ENCODE measurements at regions not wholly inside any gene's neighbourhood (a gene's known extent, or its start where the extent isn't known, plus 50 kb on each side); places are given as distances from the start of the nearest gene placed in this dataset.

GRCh38 chr4:108331905-108332632 lies 163.3 kb upstream of the LEF1 start:
- DNase-seq (ENCODE audit: low read depth): no peak

DNA sequence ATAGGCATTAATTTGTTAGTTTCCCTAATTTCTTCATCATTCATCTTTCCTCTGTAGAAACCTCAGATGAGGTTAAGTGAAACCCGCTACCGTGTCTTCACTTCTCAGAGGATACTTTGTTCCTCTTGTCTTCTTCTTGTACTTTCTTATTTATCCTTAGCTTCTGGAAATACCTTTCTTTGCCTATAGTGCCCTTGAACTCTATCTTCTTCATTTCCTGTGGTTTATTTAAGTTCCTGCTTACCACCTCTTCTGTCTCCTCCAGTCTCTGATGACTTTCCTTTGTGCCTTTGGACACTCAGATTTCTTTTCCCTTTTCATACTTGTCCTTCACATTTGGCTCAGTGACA lies 159.6 kb upstream of the LEF1 start:
- DNase-seq (ENCODE audit: low read depth): no peak

DNA sequence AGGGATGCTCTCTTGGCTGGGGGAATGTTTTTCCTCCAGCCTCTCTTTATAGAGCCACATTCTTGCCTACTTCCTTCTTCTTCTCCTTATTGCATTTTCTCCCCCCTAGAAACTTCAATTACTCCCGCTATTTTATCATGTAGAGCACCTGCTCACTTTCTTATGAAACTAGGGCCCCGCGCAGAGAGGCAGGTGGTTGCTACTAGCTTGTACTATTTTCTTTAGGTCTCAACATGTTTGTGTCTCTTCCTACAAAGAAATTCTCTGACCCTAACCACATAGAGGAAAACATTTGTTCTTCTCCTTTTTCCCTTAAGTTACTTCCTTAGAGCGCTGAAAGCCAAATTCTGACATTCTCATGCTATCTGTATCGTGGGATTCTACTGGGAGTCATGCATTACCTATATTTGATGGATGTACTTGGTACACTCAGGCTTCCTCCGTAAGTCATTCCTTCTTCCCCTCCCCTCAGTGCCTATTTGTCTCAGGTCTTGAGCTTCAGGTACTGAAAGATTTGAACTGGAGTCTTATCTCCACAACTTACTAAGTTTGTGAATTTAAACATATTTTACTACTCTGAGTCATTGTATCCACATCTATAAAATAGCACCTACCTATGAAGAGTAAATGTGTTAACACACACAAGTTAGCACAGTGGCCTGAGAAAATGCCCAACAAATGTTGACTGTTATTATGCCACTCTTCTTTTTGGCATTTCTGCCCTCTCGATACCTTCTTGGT lies 159.1 kb upstream of the LEF1 start:
- DNase-seq (ENCODE audit: low read depth): no peak

GRCh38 chr4:108325561-108325960 lies 156.8 kb upstream of the LEF1 start:
- DNase-seq (ENCODE audit: low read depth): no peak

GRCh38 chr4:108324450-108324849 lies 155.7 kb upstream of the LEF1 start:
- no peak for DNase-seq (ENCODE audit: low read depth)

DNA sequence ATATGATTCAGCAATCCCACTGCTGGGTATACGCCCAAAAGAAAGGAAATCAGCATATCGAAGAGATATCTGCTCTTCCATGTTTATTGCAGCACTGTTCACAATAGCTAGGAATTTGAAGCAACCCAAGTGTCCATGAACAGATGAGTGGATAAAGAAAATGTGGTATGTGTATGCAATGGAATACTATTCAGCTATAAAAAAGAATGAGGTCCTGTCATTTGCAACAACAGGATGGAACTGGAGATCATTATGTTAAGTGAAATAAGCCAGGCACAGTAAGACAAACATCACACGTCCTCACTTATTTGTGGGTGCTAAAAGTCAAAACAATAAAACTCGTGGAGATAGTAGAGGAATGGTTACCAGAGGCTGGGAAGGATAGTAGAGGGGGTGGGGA lies 153.8 kb upstream of the LEF1 start:
- DNase-seq (ENCODE audit: low read depth): no peak

GRCh38 chr4:108320061-108320460 lies 151.3 kb upstream of the LEF1 start:
- DNase-seq (ENCODE audit: low read depth): peak; percentile 5

DNA sequence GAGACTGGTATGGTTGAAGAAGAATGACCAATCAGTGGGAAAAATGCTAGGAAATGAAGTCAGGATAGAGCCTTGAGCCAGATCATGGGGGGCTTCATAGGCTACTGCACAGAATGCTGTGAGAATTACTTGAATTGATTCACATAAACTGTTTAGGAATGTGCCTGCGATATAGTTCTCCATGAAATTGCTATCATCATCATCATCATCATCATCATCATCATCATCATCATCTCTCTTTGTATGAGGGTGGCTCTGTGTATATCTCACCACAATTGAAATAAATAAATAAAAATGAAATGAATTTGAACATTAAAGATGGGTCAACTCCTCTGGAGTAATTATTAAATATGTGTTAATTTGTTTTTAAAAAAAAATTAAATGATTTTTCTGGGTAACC lies 148.6 kb upstream of the LEF1 start:
- DNase-seq (ENCODE audit: low read depth): no peak

DNA sequence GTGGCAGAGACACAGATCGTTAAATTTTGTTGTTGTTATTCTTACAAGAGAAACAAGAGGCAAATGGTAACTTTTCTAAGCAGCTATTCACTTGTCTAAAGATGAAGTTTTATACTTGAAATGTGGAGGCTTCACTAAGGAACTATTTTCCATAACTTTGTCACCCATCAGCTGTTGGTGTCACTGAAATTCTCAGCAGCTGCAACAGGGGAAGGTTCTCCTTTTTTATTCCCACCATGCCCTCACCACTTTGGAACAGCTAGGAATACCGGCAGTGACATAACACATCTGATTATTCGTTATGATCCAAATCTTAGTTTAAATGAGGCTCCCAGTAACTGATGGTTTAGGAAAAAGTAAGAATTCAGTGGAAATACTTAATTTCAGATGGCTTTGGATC lies 147.0 kb upstream of the LEF1 start:
- no peak for DNase-seq (ENCODE audit: low read depth)

DNA sequence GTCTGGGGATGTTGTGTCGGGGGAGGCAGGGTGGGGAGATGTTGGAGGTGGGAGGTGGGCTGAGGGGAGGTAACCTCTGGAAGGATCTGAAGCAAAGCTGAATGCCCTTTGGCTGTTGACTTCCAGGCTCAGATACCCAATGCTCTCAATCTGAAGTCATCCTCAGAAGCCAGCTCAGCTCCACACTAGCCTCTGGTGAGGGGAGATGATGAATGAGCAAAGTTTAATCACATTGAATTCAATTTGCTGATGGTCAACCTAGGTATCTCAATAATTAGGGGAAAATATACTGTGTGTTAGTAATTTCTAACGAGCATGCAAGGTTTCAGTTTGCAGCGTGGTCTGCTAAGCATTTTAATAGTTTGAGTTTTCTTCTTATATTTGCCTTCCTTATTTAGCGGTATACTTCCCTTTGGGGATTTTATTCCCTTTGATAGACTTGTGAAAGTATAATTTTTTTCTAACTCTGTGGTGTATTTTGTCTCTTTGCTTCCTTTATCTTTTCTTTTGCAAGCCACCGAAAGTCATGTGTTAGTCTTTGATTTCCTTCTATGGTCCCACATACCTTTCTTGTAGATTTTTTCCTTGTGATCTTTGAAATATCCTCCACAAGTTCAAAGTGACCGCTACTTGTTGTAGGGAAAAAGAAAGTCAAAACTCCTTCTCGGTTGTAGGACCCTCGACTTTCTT lies 146.3 kb upstream of the LEF1 start:
- DNase-seq (ENCODE audit: low read depth): no peak

DNA sequence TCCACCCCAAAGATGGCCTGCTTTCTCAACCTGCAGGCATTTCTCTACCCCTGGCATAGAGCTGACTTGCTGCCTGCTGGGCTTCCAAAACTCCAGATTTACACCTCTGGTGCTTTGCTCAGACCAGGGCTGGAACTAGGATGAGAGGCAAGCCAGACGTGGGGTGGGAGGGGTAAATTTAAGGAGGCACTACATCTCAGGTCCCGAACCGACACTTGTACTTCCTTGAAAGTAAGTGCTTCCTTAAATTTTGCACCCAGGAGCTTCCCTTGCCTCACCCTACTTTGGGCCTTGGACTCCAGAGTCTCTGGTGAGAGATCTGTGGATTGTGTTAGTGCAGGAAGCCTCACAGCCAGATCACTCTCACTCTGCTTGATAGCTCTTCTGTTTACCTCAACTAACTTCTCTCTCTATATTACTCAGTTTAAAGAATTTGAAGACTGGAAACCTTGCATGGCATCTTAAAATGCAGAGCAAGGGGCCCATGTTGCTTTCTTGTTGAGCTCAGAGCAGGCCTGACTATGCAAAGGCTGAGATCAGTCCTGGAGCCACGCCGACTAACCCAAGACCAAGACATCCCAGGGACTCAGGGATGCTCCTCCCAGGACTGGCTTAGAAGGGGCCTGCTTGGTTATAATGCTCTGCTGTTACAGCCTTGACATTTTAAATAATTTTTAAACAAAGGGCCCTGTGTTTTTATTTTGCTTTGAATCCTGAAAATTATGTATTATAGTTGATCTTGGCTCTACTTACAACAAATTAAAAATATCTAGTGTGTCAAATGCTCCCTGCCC lies 145.0 kb upstream of the LEF1 start:
- no peak for DNase-seq (ENCODE audit: low read depth)

- DNase-seq (ENCODE audit: low read depth): no peak
Observed at GRCh38 chr4:108311313-108311712, 142.6 kb upstream of the LEF1 start.

- peak; percentile 77 for DNase-seq (ENCODE audit: low read depth)
Observed at GRCh38 chr4:108303488-108304177, 134.9 kb upstream of the LEF1 start.

- no peak for DNase-seq (ENCODE audit: low read depth)
Observed at GRCh38 chr4:108301545-108302251, 133.0 kb upstream of the LEF1 start.

DNA sequence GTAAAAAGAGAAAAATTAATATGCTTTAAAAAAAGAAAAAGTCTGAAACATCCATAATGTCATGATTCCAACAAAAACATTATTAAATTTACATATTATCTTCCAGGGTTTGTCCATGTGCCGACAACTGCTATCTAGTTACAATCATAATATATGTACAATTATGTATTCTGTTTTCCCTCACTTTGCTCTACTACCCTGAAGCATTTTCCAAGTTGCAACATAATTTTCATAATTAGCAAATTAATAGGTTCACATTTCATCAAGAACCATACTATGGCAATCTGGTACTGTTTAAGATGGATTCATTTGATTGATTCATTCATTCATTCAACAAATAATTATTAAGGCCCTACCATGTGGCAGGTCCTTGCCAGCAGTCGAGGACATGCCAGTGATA lies 128.9 kb upstream of the LEF1 start:
- DNase-seq (ENCODE audit: low read depth): no peak

- DNase-seq (ENCODE audit: low read depth): peak; percentile 4
Observed at GRCh38 chr4:108292229-108292628, 123.5 kb upstream of the LEF1 start.

DNA sequence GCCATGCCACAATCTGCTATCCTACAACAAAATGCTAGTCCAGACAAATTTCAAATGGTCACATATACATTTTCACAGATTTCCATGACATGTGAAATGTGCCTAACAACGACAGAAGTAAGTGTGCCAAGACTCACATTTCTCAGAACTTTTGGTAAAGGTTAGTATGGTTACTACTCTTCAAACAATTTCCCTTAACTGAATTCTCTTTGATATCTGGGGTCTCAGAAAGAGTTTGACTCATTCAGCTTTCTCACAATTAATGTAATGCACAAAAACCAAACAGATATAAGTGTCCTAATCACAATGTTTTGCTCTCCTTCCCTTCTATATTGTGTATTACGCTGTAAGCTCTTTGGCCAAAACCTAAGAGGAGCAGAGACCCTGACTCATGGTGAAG lies 122.4 kb upstream of the LEF1 start:
- no peak for DNase-seq (ENCODE audit: low read depth)

DNA sequence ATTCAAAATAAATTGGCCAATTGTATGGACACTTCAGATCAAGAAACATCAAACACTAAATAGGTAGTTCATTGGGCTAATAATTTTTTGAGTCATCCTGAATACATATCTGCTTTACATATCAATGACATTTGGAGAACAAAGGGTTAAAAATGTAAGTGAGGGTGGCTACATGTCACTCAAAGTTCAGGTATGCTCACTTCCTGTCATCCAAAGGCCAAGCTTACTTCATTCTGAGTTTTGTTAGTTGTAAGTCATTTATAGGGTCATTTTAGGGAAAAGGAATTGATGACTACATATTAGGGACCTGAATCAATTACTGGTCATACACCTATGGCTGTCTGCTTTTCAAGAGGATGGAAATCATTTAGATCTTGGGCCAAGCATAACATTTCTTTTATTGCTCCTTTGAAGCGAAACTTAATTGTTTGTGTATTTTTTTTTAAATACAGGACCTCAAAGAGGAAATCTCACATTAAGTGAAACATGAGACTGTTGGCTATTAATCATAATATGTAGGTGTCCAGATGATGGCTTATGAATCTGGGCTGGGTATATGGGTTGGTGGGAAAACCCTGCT lies 119.2 kb upstream of the LEF1 start:
- DNase-seq (ENCODE audit: low read depth): peak; percentile 37

DNA sequence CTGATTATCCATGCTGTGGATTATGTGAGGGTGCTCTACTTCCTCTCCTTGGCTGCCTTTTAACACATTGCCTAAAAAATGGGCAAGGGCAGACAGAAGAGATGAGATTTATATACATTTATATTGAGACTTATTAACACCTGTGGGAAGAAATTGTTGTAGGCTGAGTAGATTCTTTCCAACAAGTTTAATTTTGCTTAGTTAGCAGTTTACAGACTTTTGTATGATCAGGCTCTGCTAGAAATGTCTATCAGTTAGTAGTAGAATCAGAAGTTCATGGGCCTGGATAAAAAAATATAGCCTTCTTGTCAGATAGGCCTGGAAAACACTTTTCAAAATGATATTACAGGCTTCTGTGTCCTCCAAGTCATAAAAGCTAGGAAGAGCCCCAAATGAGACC lies 111.3 kb upstream of the LEF1 start:
- no peak for DNase-seq (ENCODE audit: low read depth)

GRCh38 chr4:108276690-108277089 lies 108.0 kb upstream of the LEF1 start:
- no peak for DNase-seq (ENCODE audit: low read depth)

DNA sequence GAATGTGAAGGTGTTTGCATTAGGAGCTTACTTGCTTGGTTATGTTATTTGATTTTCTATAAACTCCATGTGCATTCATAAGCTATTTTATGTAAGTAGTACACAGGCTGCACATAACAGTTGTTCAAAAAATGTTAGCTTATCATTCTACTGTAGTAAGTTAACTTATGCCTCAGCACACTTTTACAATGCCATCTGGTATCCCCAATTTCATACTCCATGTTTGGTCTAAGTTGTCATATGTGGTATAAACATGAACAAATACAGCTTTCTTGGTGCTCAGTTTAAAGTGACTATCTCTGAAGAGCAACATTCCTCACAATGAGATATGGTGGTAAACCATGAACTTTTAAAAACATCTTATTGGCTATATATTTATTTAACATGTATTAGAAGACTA lies 104.3 kb upstream of the LEF1 start:
- DNase-seq (ENCODE audit: low read depth): no peak

All from M059J (cell line).